B cell (primary cell): ENCODE measurements at regions not wholly inside any gene's neighbourhood (a gene's known extent, or its start where the extent isn't known, plus 50 kb on each side); places are given as distances from the start of the nearest gene placed in this dataset.

Source experiments
- CTCF ChIP-seq: fragments of 200-600 bp; IDR thresholded peaks from one replicate; pipeline ENCODE4 v1.8.0; 2022; ENCODE audit warnings: antibody characterized with exemption, mild to moderate bottlenecking
- EZH2 ChIP-seq: IDR thresholded peaks from 2 replicates; pipeline ENCODE4 v1.6.1; 2012; ENCODE audit warnings: borderline replicate concordance, low read depth, mild to moderate bottlenecking, moderate library complexity, low read length; ENCODE audit not compliant: insufficient read depth, poor library complexity, severe bottlenecking

- no peak for TF ChIP-seq CTCF
- TF ChIP-seq EZH2: no peak
Observed at GRCh38 chr1:193649587-193649986, 463.2 kb upstream of the B3GALT2 start.
